ENCODE measurements at regions not wholly inside any gene's neighbourhood (a gene's known extent, or its start where the extent isn't known, plus 50 kb on each side); places are given as distances from the start of the nearest gene placed in this dataset.

DNA sequence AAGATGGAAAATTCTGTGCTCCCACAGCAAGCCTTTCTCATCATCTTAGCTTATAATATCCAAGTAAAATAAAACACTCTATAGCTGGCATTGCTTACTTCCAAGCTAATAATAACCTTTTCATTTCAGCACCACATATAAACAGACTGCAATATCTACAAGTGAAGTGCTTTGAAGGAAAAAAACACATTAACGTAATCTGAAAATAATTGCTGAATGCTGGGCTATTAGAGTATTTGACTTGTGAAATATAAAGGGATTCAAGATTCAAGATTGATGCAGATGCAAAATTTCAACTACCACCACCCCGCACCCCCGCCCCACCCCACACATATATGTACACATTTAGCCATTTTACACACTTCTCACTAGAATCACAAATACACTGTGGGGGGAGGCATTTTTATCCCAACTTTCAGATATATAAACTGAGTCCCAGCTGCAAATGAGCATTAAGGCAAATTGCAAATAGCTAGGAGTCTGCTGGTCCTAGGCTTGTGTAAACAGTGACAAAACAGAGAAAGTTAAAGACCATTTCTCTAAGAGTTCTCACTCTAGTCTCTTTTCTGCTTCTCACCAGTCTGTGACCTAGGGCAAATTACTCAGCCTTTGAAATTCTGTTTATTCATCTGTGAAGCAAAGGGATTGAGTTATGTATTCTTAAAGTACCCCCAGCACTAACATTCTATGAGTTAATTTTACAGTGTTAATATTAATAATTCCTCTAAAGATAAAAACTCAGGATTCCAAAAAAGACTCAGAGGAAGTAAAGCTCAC is 489.4 kb downstream of the PRELID2 start:
- DNase-seq (ENCODE audit: low spot score in 2 of 2): no peak
- no peak for TF ChIP-seq POLR2A (IDR thresholded peaks at IDR 0.05)
- TF ChIP-seq, protein P1, sequence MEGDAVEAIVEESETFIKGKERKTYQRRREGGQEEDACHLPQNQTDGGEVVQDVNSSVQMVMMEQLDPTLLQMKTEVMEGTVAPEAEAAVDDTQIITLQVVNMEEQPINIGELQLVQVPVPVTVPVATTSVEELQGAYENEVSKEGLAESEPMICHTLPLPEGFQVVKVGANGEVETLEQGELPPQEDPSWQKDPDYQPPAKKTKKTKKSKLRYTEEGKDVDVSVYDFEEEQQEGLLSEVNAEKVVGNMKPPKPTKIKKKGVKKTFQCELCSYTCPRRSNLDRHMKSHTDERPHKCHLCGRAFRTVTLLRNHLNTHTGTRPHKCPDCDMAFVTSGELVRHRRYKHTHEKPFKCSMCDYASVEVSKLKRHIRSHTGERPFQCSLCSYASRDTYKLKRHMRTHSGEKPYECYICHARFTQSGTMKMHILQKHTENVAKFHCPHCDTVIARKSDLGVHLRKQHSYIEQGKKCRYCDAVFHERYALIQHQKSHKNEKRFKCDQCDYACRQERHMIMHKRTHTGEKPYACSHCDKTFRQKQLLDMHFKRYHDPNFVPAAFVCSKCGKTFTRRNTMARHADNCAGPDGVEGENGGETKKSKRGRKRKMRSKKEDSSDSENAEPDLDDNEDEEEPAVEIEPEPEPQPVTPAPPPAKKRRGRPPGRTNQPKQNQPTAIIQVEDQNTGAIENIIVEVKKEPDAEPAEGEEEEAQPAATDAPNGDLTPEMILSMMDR (IDR thresholded peaks at IDR 0.05): no peak
- H3K4me3 ChIP-seq (ENCODE audit: low read depth, poor library complexity, severe bottlenecking): no peak overlapping the region
- WGBS, 2 donors: 90 to 96% methylated on average over 3 of the region's 3 CpGs
- intact Hi-C loops (cut with DNase I; ENCODE audit: low total_unique reads): loop anchor here (5.0 kb wide), 1 partner anchor 1582 kb away; no protein-coding TSS in a partner anchor

DNA sequence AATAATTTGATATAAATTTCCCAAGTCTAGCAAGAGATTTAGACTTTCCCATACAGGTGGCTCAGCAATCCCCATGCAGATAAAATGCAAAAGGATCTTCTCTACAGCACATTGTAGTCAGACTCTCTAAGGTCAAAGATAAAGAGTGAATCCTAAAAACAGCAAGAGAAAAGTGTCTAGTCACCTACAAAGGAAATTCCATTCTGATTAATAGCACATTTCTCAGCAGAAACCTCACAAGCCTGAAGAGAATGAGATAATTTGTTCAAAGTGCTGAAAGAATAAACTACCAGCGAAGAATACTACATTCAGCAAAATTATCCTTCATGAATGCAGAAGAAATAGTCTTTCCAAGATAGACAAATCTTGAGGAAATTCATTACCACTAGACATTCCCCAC is 493.3 kb downstream of the PRELID2 start:
- no peak overlapping the region for H3K4me3 ChIP-seq (ENCODE audit: low read depth, poor library complexity, severe bottlenecking)
- intact Hi-C loops (cut with DNase I; ENCODE audit: low total_unique reads): no loop called here
- TF ChIP-seq, protein P1 (IDR thresholded peaks at IDR 0.05): no peak
- no peak for TF ChIP-seq POLR2A (IDR thresholded peaks at IDR 0.05)
- DNase-seq (ENCODE audit: low spot score in 2 of 2): no peak
- 93 to 94% methylated on average over 1 of the region's 1 CpG for WGBS, 2 donors

DNA sequence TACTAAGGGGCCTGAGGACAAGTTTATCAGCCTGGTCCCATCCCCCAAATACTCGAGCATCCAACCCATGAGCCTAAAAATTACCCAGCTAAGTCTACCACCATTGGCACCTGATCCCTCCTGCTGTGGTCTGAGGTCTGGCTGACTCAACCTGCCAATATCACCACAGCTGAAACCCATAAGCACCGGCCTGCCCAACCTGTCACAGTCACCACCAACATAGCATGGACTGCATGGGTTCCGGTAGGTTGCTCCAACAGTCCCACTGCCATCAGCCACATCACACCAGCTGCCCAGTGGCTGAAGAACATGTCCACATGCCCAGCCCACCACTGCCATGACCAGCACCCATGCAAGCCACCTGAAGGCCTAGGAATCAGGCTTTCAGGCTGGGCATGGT is 495.0 kb downstream of the PRELID2 start:
- intact Hi-C loops (cut with DNase I; ENCODE audit: low total_unique reads): no loop called here
- no peak for TF ChIP-seq POLR2A (IDR thresholded peaks at IDR 0.05)
- 78 to 90% methylated on average over 2 to 3 of the region's 3 CpGs for WGBS, 2 donors
- no peak for DNase-seq (ENCODE audit: low spot score in 2 of 2)
- no peak overlapping the region for H3K4me3 ChIP-seq (ENCODE audit: low read depth, poor library complexity, severe bottlenecking)

DNA sequence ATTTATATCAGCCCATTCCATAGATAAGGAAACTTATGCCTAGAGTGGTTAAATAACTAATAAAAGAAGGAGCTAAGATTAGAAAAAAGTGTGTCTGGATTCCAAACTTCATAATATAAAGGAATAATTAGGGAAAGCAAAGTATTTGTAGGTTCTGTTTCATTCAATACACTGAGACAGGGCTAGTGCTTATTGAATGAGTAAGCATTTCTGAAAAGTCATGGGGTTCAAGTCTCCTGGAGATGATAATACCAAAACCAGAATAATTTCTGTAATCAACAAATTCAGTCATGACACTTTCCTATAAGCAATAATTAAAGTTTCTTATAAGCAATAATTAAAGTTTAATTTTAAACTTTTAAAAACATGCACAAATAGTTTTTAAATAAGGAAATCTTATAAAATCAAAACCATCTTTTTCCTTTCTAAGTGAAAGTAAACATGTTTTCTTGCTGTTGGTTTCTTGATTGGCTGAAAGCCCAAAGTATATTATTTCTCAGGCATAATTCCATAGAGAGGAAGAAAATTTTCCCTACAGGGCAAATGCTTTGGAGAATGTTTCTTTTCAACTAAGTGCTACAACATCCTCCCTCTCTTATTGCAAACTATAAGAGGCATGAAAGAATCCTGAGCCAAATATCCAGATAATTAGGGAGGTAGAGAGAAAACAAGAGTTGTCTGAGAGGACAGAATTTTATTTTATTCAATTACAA is 510.2 kb downstream of the PRELID2 start:
- intact Hi-C loops (cut with DNase I; ENCODE audit: low total_unique reads): no loop called here
- TF ChIP-seq POLR2A (IDR thresholded peaks at IDR 0.05): no peak
- TF ChIP-seq, protein P1 (IDR thresholded peaks at IDR 0.05): no peak
- no peak overlapping the region for H3K4me3 ChIP-seq (ENCODE audit: low read depth, poor library complexity, severe bottlenecking)
- no peak for DNase-seq (ENCODE audit: low spot score in 2 of 2)

DNA sequence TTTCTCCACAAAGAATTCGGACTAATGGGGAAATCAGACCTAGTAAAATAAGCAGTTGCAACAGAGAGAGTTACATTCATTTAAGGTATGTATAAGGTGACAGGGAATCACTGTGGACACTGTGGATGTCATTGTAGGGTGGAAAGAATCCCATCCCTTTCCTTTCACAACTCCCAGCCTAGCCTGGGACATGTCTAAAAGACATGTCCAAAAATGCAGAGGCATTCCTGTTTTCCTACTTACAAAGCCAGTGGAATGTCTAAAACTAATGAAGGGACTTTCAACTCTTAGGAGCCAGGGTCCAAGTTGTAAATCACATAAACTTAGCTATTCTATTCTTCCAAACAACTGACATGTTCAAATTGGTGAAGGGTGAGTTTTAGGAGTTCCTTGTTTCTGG is 511.0 kb downstream of the PRELID2 start:
- WGBS, 2 donors: 81 to 88% methylated on average over 1 of the region's 1 CpG
- no peak for TF ChIP-seq POLR2A (IDR thresholded peaks at IDR 0.05)
- TF ChIP-seq, protein P1 (IDR thresholded peaks at IDR 0.05): no peak
- intact Hi-C loops (cut with DNase I; ENCODE audit: low total_unique reads): no loop called here
- DNase-seq (ENCODE audit: low spot score in 2 of 2): no peak
- H3K4me3 ChIP-seq (ENCODE audit: low read depth, poor library complexity, severe bottlenecking): no peak overlapping the region

DNA sequence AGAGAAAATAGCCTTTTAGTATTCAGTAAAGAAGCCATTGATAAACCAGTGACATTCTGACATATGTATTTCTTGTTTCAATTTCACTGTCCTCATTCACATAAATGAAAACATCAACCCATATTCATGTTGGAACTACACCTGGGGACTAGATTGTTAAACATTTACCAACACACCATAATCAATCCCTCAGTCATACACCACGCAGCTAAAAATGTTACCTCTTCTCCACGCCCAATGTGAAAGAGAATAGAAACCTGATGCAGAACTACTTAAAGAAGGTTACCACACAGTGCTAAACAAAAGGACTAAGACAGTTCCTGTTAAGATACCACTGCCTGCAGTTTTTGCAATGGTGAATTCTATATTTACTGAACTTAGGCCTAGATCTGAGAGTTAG is 518.9 kb downstream of the PRELID2 start:
- TF ChIP-seq, protein P1 (IDR thresholded peaks at IDR 0.05): no peak
- no peak for TF ChIP-seq POLR2A (IDR thresholded peaks at IDR 0.05)
- WGBS, 2 donors: 96% methylated on average over 2 of the region's 2 CpGs
- H3K4me3 ChIP-seq (ENCODE audit: low read depth, poor library complexity, severe bottlenecking): no peak overlapping the region
- no peak for DNase-seq (ENCODE audit: low spot score in 2 of 2)
- intact Hi-C loops (cut with DNase I; ENCODE audit: low total_unique reads): no loop called here
